Liver (tissue), 8 donors: ENCODE measurements at regions not wholly inside any gene's neighbourhood (a gene's known extent, or its start where the extent isn't known, plus 50 kb on each side); places are given as distances from the start of the nearest gene placed in this dataset.

Experiments
- DNase-seq: peaks from one replicate; pipeline ENCODE4 v3.0.0-alpha.2; 2017; ENCODE audit warnings: low spot score
- H3K27ac ChIP-seq, 2 donors: one replicate each; pipeline ENCODE4 v1.7.0; 2013; ENCODE audit warnings: inconsistent platforms in 2 of 2, low read length in 2 of 2, control low read depth in 1 of 2, low read depth in 1 of 2, mild to moderate bottlenecking in 1 of 2
- H3K27me3 ChIP-seq, 4 donors: one replicate each; pipeline versions ENCODE4 v1.6.1 to v1.7.0; 2013; ENCODE audit warnings: low read length in 3 of 4, inconsistent platforms in 1 of 4, mild to moderate bottlenecking in 1 of 4, moderate library complexity in 1 of 4; ENCODE audit not compliant: control insufficient read depth in 4 of 4, insufficient read depth in 4 of 4
- H3K36me3 ChIP-seq, 4 donors: one replicate each; pipeline versions ENCODE4 v1.6.1 to v1.7.0; 2013; ENCODE audit warnings: low read length in 3 of 4, mild to moderate bottlenecking in 3 of 4, low read depth in 1 of 4, moderate library complexity in 1 of 4; ENCODE audit not compliant: control insufficient read depth in 4 of 4, insufficient read depth in 3 of 4
- H3K4me1 ChIP-seq, 4 donors: one replicate each; pipeline versions ENCODE4 v1.6.1 to v1.7.0; 2013; ENCODE audit warnings: low read length in 3 of 4, mild to moderate bottlenecking in 3 of 4, moderate library complexity in 1 of 4; ENCODE audit not compliant: control insufficient read depth in 4 of 4, insufficient read depth in 4 of 4
- H3K4me3 ChIP-seq, 3 donors: one replicate each; pipeline versions ENCODE4 v1.6.1 to v1.7.0; 2013; ENCODE audit warnings: low read length in 3 of 3, control low read depth in 1 of 3, low read depth in 1 of 3, mild to moderate bottlenecking in 1 of 3
- H3K9ac ChIP-seq, 2 donors: one replicate each; pipeline ENCODE4 v1.7.0; 2013; ENCODE audit warnings: low read length in 2 of 2, mild to moderate bottlenecking in 2 of 2, moderate library complexity in 2 of 2, control low read depth in 1 of 2, low read depth in 1 of 2
- H3K9me3 ChIP-seq, 4 donors: one replicate each; pipeline versions ENCODE4 v1.6.1 to v1.7.0; 2013; ENCODE audit warnings: low read length in 3 of 4; ENCODE audit not compliant: control insufficient read depth in 4 of 4
- EGR1 ChIP-seq, 2 donors: IDR thresholded peaks; 2 replicates each; pipeline ENCODE4 v1.6.1; 2016 to 2018; ENCODE audit warnings: antibody characterized with exemption in 2 of 2, low read depth in 2 of 2
- FOXA1 ChIP-seq: IDR thresholded peaks from 2 replicates; pipeline ENCODE4 v1.6.1; 2016; ENCODE audit warnings: antibody characterized with exemption
- FOXA2 ChIP-seq: IDR thresholded peaks from 2 replicates; pipeline ENCODE4 v1.6.1; 2016; ENCODE audit warnings: antibody characterized with exemption
- GABPA ChIP-seq, 2 donors: IDR thresholded peaks in 1 of 2; conservative IDR thresholded peaks in 1 of 2; 2 replicates each; pipeline ENCODE4 v1.6.1; 2016; ENCODE audit warnings: antibody characterized with exemption in 2 of 2, mild to moderate bottlenecking in 1 of 2, moderate library complexity in 1 of 2
- HNF4A ChIP-seq, 2 donors: conservative IDR thresholded peaks; 2 replicates each; pipeline ENCODE4 v1.6.1; 2016; ENCODE audit warnings: antibody characterized with exemption in 2 of 2, mild to moderate bottlenecking in 2 of 2
- HNF4G ChIP-seq: IDR thresholded peaks from 2 replicates; pipeline ENCODE4 v1.6.1; 2016; ENCODE audit warnings: antibody characterized with exemption
- JUND ChIP-seq, 2 donors: IDR thresholded peaks; 2 replicates each; pipeline ENCODE4 v1.6.1; 2016; ENCODE audit warnings: antibody characterized with exemption in 2 of 2
- NR2F2 ChIP-seq: IDR thresholded peaks from 2 replicates; pipeline ENCODE4 v1.6.1; 2016; ENCODE audit warnings: antibody characterized with exemption
- RAD21 ChIP-seq, 2 donors: IDR thresholded peaks; 2 replicates each; pipeline ENCODE4 v1.6.1; 2016; ENCODE audit warnings: antibody characterized with exemption in 2 of 2, mild to moderate bottlenecking in 2 of 2
- RXRA ChIP-seq, 2 donors: IDR thresholded peaks; 2 replicates each; pipeline ENCODE4 v1.6.1; 2017 to 2018; ENCODE audit warnings: antibody characterized with exemption in 2 of 2, mild to moderate bottlenecking in 1 of 2
- SP1 ChIP-seq: IDR thresholded peaks from 2 replicates; pipeline ENCODE4 v1.6.1; 2018; ENCODE audit warnings: antibody characterized with exemption, mild to moderate bottlenecking
- TAF1 ChIP-seq: conservative IDR thresholded peaks from 2 replicates; pipeline ENCODE4 v1.6.1; 2016; ENCODE audit warnings: antibody characterized with exemption, mild to moderate bottlenecking
- YY1 ChIP-seq: IDR thresholded peaks from 2 replicates; pipeline ENCODE4 v1.6.1; 2016; ENCODE audit warnings: antibody characterized with exemption, mild to moderate bottlenecking
- WGBS: extraction: QIAGEN DNeasy Blood & Tissue Kit; methylation state at CpG from one replicate; pipeline ENCODE4 v1.1.7; 2013; 5-methylcytosine and 5-hydroxymethylcytosine counted together
- TF ChIP-seq, protein P1 (sequence below): IDR thresholded peaks from 2 replicates; pipeline ENCODE4 v1.6.1; 2016; ENCODE audit warnings: antibody characterized with exemption
- TF ChIP-seq, protein P2 (sequence below): IDR thresholded peaks from 2 replicates; pipeline ENCODE4 v1.6.1; 2016; ENCODE audit warnings: antibody characterized with exemption
- TF ChIP-seq, protein P3 (sequence below): IDR thresholded peaks from 2 replicates; pipeline ENCODE4 v1.6.1; 2016; ENCODE audit warnings: antibody characterized with exemption, mild to moderate bottlenecking
- TF ChIP-seq, protein P4 (sequence below): fragments of 150-350 bp; IDR thresholded peaks from 2 replicates; pipeline ENCODE4 v1.5.1; 2017; ENCODE audit warnings: improper control_type of control experiment, low read depth, low read length; ENCODE audit not compliant: missing input control
- TF ChIP-seq, protein P5 (sequence below): IDR thresholded peaks from 2 replicates; pipeline ENCODE4 v1.6.1; 2016; ENCODE audit warnings: antibody characterized with exemption
- donor health status: healthy.
- donor health status: healthy.
- donor health status: healthy.
- donor health status: healthy.
- donor health status: healthy.

DNA sequence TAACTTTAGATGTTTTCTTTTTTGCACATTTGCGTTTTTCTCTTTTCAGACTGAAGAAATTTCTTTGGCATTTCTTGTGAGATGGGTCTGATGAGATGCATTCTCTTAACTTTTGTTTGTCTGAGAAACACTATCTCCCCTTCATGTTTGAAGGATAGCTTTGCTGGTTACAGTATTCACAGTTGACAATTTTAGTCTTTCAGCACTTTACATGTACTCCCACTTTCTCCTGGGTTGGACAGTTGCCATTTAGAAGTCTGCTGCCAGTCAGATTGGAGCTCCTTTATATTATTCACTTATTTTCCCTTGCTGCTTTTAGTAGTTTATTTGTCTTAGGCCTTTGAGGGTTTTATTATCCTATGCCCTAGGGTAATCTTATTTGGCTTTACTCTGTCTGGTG is 67.3 kb upstream of the VOPP1 start:
- Histone ChIP-seq H3K9ac (no peak overlapping the region), H3K36me3 (no peaks in the 10 kb centered on the region), H3K27me3 (peaks cover 0 to 4% (median 0%) of the 10 kb centered on the region in 4 donors), H3K4me3 (no peak overlapping the region), H3K4me1 (no peaks in the 10 kb centered on the region), H3K9me3 (no peaks in the 10 kb centered on the region), H3K27ac (no peak overlapping the region)
- no peak for DNase-seq
- WGBS: 77% methylated on average over 1 of the region's 1 CpG
- TF ChIP-seq, protein P1, sequence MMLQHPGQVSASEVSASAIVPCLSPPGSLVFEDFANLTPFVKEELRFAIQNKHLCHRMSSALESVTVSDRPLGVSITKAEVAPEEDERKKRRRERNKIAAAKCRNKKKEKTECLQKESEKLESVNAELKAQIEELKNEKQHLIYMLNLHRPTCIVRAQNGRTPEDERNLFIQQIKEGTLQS: no peak
- TF ChIP-seq EGR1 (IDR thresholded peaks at IDR 0.05; ENCODE audit: low read depth in 2 of 2) (no peak), TAF1 (no peak), SP1 (no peak), NR2F2 (no peak), RXRA (IDR thresholded peaks at IDR 0.05) (no peak), JUND (IDR thresholded peaks at IDR 0.05) (no peak), FOXA2 (no peak), GABPA (IDR thresholded peaks at IDR 0.05 in 1 of 2, conservative IDR thresholded peaks at IDR 0.05 in 1 of 2) (no peak), FOXA1 (no peak), RAD21 (IDR thresholded peaks at IDR 0.05) (no peak), HNF4A (conservative IDR thresholded peaks at IDR 0.05) (no peak), HNF4G (no peak), YY1 (no peak)
- TF ChIP-seq, protein P2, sequence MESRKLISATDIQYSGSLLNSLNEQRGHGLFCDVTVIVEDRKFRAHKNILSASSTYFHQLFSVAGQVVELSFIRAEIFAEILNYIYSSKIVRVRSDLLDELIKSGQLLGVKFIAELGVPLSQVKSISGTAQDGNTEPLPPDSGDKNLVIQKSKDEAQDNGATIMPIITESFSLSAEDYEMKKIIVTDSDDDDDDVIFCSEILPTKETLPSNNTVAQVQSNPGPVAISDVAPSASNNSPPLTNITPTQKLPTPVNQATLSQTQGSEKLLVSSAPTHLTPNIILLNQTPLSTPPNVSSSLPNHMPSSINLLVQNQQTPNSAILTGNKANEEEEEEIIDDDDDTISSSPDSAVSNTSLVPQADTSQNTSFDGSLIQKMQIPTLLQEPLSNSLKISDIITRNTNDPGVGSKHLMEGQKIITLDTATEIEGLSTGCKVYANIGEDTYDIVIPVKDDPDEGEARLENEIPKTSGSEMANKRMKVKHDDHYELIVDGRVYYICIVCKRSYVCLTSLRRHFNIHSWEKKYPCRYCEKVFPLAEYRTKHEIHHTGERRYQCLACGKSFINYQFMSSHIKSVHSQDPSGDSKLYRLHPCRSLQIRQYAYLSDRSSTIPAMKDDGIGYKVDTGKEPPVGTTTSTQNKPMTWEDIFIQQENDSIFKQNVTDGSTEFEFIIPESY: no peak
- TF ChIP-seq, protein P3, sequence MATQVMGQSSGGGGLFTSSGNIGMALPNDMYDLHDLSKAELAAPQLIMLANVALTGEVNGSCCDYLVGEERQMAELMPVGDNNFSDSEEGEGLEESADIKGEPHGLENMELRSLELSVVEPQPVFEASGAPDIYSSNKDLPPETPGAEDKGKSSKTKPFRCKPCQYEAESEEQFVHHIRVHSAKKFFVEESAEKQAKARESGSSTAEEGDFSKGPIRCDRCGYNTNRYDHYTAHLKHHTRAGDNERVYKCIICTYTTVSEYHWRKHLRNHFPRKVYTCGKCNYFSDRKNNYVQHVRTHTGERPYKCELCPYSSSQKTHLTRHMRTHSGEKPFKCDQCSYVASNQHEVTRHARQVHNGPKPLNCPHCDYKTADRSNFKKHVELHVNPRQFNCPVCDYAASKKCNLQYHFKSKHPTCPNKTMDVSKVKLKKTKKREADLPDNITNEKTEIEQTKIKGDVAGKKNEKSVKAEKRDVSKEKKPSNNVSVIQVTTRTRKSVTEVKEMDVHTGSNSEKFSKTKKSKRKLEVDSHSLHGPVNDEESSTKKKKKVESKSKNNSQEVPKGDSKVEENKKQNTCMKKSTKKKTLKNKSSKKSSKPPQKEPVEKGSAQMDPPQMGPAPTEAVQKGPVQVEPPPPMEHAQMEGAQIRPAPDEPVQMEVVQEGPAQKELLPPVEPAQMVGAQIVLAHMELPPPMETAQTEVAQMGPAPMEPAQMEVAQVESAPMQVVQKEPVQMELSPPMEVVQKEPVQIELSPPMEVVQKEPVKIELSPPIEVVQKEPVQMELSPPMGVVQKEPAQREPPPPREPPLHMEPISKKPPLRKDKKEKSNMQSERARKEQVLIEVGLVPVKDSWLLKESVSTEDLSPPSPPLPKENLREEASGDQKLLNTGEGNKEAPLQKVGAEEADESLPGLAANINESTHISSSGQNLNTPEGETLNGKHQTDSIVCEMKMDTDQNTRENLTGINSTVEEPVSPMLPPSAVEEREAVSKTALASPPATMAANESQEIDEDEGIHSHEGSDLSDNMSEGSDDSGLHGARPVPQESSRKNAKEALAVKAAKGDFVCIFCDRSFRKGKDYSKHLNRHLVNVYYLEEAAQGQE: no peak
- TF ChIP-seq, protein P4, sequence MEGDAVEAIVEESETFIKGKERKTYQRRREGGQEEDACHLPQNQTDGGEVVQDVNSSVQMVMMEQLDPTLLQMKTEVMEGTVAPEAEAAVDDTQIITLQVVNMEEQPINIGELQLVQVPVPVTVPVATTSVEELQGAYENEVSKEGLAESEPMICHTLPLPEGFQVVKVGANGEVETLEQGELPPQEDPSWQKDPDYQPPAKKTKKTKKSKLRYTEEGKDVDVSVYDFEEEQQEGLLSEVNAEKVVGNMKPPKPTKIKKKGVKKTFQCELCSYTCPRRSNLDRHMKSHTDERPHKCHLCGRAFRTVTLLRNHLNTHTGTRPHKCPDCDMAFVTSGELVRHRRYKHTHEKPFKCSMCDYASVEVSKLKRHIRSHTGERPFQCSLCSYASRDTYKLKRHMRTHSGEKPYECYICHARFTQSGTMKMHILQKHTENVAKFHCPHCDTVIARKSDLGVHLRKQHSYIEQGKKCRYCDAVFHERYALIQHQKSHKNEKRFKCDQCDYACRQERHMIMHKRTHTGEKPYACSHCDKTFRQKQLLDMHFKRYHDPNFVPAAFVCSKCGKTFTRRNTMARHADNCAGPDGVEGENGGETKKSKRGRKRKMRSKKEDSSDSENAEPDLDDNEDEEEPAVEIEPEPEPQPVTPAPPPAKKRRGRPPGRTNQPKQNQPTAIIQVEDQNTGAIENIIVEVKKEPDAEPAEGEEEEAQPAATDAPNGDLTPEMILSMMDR: no peak
- TF ChIP-seq, protein P5, sequence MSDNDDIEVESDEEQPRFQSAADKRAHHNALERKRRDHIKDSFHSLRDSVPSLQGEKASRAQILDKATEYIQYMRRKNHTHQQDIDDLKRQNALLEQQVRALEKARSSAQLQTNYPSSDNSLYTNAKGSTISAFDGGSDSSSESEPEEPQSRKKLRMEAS: no peak
